ENCODE measurements at regions not wholly inside any gene's neighbourhood (a gene's known extent, or its start where the extent isn't known, plus 50 kb on each side); places are given as distances from the start of the nearest gene placed in this dataset.
"Not testable (repeated sequence)": the region's sequence is repeated elsewhere in the genome, so short reads cannot be mapped to it uniquely, and the experiment has no call there.

- Histone ChIP-seq H3K9me3 (no peaks in the 10 kb centered on the region), H3K27ac (peak overlapping the region; percentile 15 to 79 (median 32))
Measured at GRCh38 chr21:17197996-17198395, 314.8 kb upstream of the CXADR start.

GRCh38 chr21:17200250-17200649, 312.6 kb upstream of the CXADR start:
- DNase-seq (ENCODE audit: low spot score in 2 of 2), result no peak
- peak overlapping the region in 3 of 4 donors; percentile 16 to 78 (median 70) for H3K27ac ChIP-seq
- no peaks in the 10 kb centered on the region for H3K36me3 ChIP-seq
- 66 to 77% methylated on average over 2 of the region's 2 CpGs for WGBS, 2 donors
- peaks cover 0 to 49% (median 0%) of the 10 kb centered on the region in 4 donors for H3K4me1 ChIP-seq
- H3K9me3 ChIP-seq, result no peaks in the 10 kb centered on the region
- no peak overlapping the region for H3K4me3 ChIP-seq
- H3K27me3 ChIP-seq, result no peaks in the 10 kb centered on the region
- no peak for TF ChIP-seq POLR2A (IDR thresholded peaks at IDR 0.05)
- no peak for TF ChIP-seq EP300 (IDR thresholded peaks at IDR 0.05)
- TF ChIP-seq CTCF (IDR thresholded peaks at IDR 0.05), result no peak

More at GRCh38 chr21:17197996-17198395, 314.8 kb upstream of the CXADR start:
- Histone ChIP-seq H3K27me3 (no peaks in the 10 kb centered on the region), H3K4me3 (no peak overlapping the region), H3K4me1 (peaks cover 0 to 54% (median 0%) of the 10 kb centered on the region in 4 donors), H3K36me3 (no peaks in the 10 kb centered on the region)
- 10 to 22% methylated on average over 1 of the region's 1 CpG for WGBS, 2 donors
- DNase-seq (ENCODE audit: low spot score in 2 of 2), result no peak
- no peak for TF ChIP-seq CTCF (IDR thresholded peaks at IDR 0.05)
- no peak for TF ChIP-seq EP300 (IDR thresholded peaks at IDR 0.05)
- no peak for TF ChIP-seq POLR2A (IDR thresholded peaks at IDR 0.05)

- 65 to 72% methylated on average over 2 of the region's 2 CpGs for WGBS, 2 donors
- peaks cover 0 to 33% (median 0%) of the 10 kb centered on the region in 4 donors for H3K4me1 ChIP-seq
- H3K9me3 ChIP-seq, result no peaks in the 10 kb centered on the region
Measured at GRCh38 chr21:17201741-17202260, 311.0 kb upstream of the CXADR start.

GRCh38 chr21:17214801-17215200, 298.0 kb upstream of the CXADR start:
- no peak for DNase-seq (ENCODE audit: low spot score in 2 of 2)
- H3K36me3 ChIP-seq, result no peaks in the 10 kb centered on the region
- TF ChIP-seq POLR2A (IDR thresholded peaks at IDR 0.05), result no peak
- no peak for TF ChIP-seq CTCF (IDR thresholded peaks at IDR 0.05)
- no peak for TF ChIP-seq EP300 (IDR thresholded peaks at IDR 0.05)
- H3K9me3 ChIP-seq, result no peaks in the 10 kb centered on the region
- H3K27ac ChIP-seq, result no peak overlapping the region
- no peak overlapping the region for H3K4me3 ChIP-seq
- H3K4me1 ChIP-seq, result no peaks in the 10 kb centered on the region
- WGBS, 2 donors, result 72 to 79% methylated on average over 3 of the region's 3 CpGs
- no peaks in the 10 kb centered on the region for H3K27me3 ChIP-seq

More at GRCh38 chr21:17201741-17202260, 311.0 kb upstream of the CXADR start:
- Histone ChIP-seq H3K36me3 (no peaks in the 10 kb centered on the region), H3K27me3 (no peaks in the 10 kb centered on the region), H3K27ac (peak overlapping the region in 3 of 4 donors; percentile 40 to 78 (median 70)), H3K4me3 (no peak overlapping the region)
- DNase-seq (ENCODE audit: low spot score in 2 of 2), result no peak
- TF ChIP-seq EP300 (IDR thresholded peaks at IDR 0.05) (no peak), POLR2A (IDR thresholded peaks at IDR 0.05) (no peak), CTCF (IDR thresholded peaks at IDR 0.05) (no peak)

- WGBS, 2 donors, result 44 to 53% methylated on average over 1 of the region's 1 CpG
- H3K27me3 ChIP-seq; DNase-seq (ENCODE audit: low spot score in 2 of 2); H3K27ac ChIP-seq; H3K36me3 ChIP-seq; H3K9me3 ChIP-seq; H3K4me3 ChIP-seq; H3K4me1 ChIP-seq: not testable (repeated sequence)
Measured at GRCh38 chr21:17219050-17219449, 293.8 kb upstream of the CXADR start.

GRCh38 chr21:17231124-17231523, 281.7 kb upstream of the CXADR start:
- TF ChIP-seq CTCF (IDR thresholded peaks at IDR 0.05) (no peak), POLR2A (IDR thresholded peaks at IDR 0.05) (no peak), EP300 (IDR thresholded peaks at IDR 0.05) (no peak)
- Histone ChIP-seq H3K4me1 (no peaks in the 10 kb centered on the region), H3K27ac (no peak overlapping the region), H3K36me3 (no peaks in the 10 kb centered on the region), H3K9me3 (peaks cover 0 to 32% (median 2%) of the 10 kb centered on the region in 4 donors), H3K27me3 (no peaks in the 10 kb centered on the region), H3K4me3 (no peak overlapping the region)
- 90 to 93% methylated on average over 2 of the region's 2 CpGs for WGBS, 2 donors
- no peak for DNase-seq (ENCODE audit: low spot score in 2 of 2)
